Fibroblast of villous mesenchyme (primary cell): ENCODE measurements at regions not wholly inside any gene's neighbourhood (a gene's known extent, or its start where the extent isn't known, plus 50 kb on each side); places are given as distances from the start of the nearest gene placed in this dataset.

Source experiments
- DNase-seq: peaks from one replicate; pipeline ENCODE4 v3.0.0-alpha.2; 2010; ENCODE audit warnings: low read depth
- H3K4me3 ChIP-seq: 2 replicates; pipeline ENCODE4 v1.5.1; 2011; ENCODE audit warnings: low read depth, mild to moderate bottlenecking, low read length
- CTCF ChIP-seq: IDR thresholded peaks from 2 replicates; pipeline ENCODE4 v1.5.1; 2012; ENCODE audit warnings: low read depth, mild to moderate bottlenecking, low read length; ENCODE audit not compliant: insufficient read depth

DNA sequence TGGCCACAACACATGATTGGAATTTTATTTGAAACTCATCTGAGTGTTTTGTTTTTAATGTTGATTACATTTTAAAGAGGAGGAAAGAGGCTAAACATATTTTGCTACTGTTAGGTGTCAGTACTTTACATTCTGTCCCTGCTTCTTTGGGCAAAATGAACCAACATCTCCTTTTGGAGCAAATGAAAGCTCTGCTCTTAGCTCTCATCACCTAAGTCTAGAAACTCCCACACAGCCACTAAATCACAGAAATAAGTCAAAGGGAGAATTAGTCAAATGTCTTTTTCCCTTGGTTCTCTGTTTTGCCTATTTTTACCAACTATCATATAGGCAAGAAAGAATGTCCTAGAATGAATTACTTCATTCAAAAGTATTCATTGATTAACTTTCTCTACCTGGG lies 666.8 kb downstream of the RNF144A start:
- H3K4me3 ChIP-seq = no peak overlapping the region
- TF ChIP-seq CTCF = no peak
- no peak for DNase-seq

DNA sequence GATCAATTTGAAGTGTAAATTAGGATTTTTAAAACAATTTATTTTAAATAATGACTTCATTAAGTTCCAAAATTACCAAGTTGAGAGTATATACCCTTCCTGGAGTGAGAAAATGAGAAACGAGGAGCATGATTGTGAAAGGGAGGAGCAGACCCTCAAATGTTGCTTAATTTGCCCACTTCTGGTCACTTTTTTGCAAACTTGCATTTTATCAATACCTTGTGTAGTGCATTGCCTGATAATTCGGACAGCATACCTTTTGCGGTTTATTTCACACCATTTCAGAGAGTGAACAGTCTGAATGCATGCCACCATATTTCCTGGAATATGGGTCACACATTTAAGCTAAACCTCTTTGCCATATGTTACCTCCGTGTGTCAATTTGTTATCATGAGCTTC lies 669.7 kb downstream of the RNF144A start:
- no peak for DNase-seq
- no peak overlapping the region for H3K4me3 ChIP-seq
- no peak for TF ChIP-seq CTCF

GRCh38 chr2:7588295-7588694 lies 671.1 kb downstream of the RNF144A start:
- no peak overlapping the region for H3K4me3 ChIP-seq
- DNase-seq = no peak
- no peak for TF ChIP-seq CTCF

- DNase-seq = no peak
- no peak overlapping the region for H3K4me3 ChIP-seq
- TF ChIP-seq CTCF = no peak
These were observed 675.5 kb downstream of the RNF144A start for GRCh38 chr2:7592618-7593140.

DNA sequence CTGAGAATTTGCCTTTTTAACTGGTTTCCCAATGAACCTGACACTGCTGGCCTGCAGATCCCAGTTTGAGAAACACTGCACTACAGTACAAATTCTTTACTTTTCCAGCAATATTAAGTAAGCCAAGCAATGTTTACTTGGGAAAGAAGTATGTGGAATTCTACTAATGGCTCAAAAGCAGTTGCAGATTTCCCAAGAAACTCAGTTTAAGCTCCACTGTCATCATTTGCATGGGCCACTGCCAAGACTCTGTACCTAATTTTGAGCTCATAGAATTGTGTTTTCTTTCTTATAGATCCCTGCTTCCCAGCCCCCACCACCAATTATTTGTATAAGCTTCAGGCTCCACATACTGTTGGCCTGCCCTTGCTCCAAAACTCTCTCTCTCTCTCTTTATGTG lies 676.1 kb downstream of the RNF144A start:
- H3K4me3 ChIP-seq = no peak overlapping the region
- no peak for DNase-seq
- TF ChIP-seq CTCF = no peak

- H3K4me3 ChIP-seq = no peak overlapping the region
- DNase-seq = no peak
- TF ChIP-seq CTCF = no peak
These were observed 677.0 kb downstream of the RNF144A start for GRCh38 chr2:7594211-7594610.

DNA sequence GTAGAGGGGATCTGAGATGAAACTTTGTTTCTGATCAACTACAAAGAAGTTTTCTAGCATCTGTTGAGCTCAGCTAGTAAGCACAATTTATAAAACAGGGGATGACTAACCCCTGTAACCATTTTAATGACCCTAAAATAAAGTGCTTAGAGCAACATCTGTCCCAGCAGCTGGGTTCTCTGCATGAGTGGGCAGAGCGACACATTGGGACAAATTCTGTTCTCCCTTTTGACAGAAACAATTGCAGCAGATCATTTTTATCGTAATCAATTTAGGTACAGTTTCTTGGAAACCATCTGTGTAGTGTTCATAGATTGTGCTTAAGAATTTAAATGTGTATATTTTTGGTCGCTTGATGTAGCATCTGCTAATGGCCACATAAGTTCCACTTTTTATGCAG lies 678.0 kb downstream of the RNF144A start:
- no peak for TF ChIP-seq CTCF
- DNase-seq = no peak
- H3K4me3 ChIP-seq = no peak overlapping the region
